Limb (tissue), 2 donors: ENCODE measurements at regions not wholly inside any gene's neighbourhood (a gene's known extent, or its start where the extent isn't known, plus 50 kb on each side); places are given as distances from the start of the nearest gene placed in this dataset.

ENCODE experiments used
- DNase-seq, 2 donors: peaks; one replicate each; pipeline ENCODE4 v3.0.0-alpha.2; 2016; ENCODE audit errors: extremely low spot score in 2 of 2

GRCh38 chr2:15778529-15779219 is 161.7 kb upstream of the MYCN start:
- DNase-seq = no peak

GRCh38 chr2:15779381-15780041 is 160.8 kb upstream of the MYCN start:
- no peak for DNase-seq

GRCh38 chr2:15780234-15780633 is 160.1 kb upstream of the MYCN start:
- DNase-seq = no peak

GRCh38 chr2:15780912-15781574 is 159.3 kb upstream of the MYCN start:
- DNase-seq = no peak

GRCh38 chr2:15782009-15782751 is 158.2 kb upstream of the MYCN start:
- DNase-seq = no peak

GRCh38 chr2:15782769-15783294 is 157.5 kb upstream of the MYCN start:
- DNase-seq = no peak

GRCh38 chr2:15783489-15783888 is 156.9 kb upstream of the MYCN start:
- DNase-seq = no peak

GRCh38 chr2:15784106-15784885 is 156.1 kb upstream of the MYCN start:
- DNase-seq = no peak

GRCh38 chr2:15784886-15785801 is 155.2 kb upstream of the MYCN start:
- DNase-seq = no peak

GRCh38 chr2:15786003-15786654 is 154.2 kb upstream of the MYCN start:
- no peak for DNase-seq

GRCh38 chr2:15786901-15787300 is 153.4 kb upstream of the MYCN start:
- DNase-seq = no peak

GRCh38 chr2:15787535-15788454 is 152.6 kb upstream of the MYCN start:
- DNase-seq = no peak

GRCh38 chr2:15788455-15788829 is 151.9 kb upstream of the MYCN start:
- DNase-seq = no peak

- no peak for DNase-seq
Measured at GRCh38 chr2:15788830-15789229, 151.5 kb upstream of the MYCN start.

- no peak for DNase-seq
Measured at GRCh38 chr2:15789381-15790062, 150.8 kb upstream of the MYCN start.

- DNase-seq = no peak
Measured at GRCh38 chr2:15790326-15790725, 150.0 kb upstream of the MYCN start.

- DNase-seq = no peak
Measured at GRCh38 chr2:15790838-15791237, 149.5 kb upstream of the MYCN start.

GRCh38 chr2:15791294-15791693 is 149.1 kb upstream of the MYCN start:
- no peak for DNase-seq
